ENCODE measurements at regions not wholly inside any gene's neighbourhood (a gene's known extent, or its start where the extent isn't known, plus 50 kb on each side); places are given as distances from the start of the nearest gene placed in this dataset.

DNA sequence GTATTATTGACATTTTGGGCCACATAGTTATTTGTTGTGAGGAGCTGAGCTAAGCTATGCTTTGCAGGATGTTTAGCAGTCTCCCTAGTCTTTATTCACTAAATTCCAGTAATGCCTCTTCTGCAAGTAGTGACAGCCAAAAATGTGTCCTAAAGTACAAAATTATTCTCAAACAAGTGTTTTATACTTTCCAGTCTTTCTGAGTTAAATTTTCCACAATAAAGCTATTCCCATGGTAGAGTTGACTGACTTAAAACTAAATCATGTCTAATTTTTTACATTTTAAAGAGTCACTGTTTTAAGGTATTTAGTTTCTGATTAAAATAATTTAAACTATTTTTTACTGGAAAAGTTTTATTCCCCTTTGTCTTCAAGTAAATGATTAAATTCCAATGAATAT, 717.8 kb upstream of the HS3ST5 start (continued):
- TF ChIP-seq POLR2AphosphoS5 (IDR thresholded peaks at IDR 0.05; ENCODE audit: low read depth) (no peak), CTCF (conservative IDR thresholded peaks at IDR 0.05; ENCODE audit: low read depth in 2 of 2) (no peak), NANOG (IDR thresholded peaks at IDR 0.05; ENCODE audit: borderline replicate concordance) (no peak), EZH2phosphoT487 (IDR thresholded peaks at IDR 0.05; ENCODE audit: unreplicated experiment) (no peak), ZNF114 (CRISPR knock-in tag; IDR thresholded peaks at IDR 0.05) (no peak), EZH2 (IDR thresholded peaks at IDR 0.05; ENCODE audit: low read depth, unreplicated experiment) (no peak), CREB1 (CRISPR knock-in tag; IDR thresholded peaks at IDR 0.05; ENCODE audit: low read depth) (no peak)
- TF ChIP-seq, protein P1, sequence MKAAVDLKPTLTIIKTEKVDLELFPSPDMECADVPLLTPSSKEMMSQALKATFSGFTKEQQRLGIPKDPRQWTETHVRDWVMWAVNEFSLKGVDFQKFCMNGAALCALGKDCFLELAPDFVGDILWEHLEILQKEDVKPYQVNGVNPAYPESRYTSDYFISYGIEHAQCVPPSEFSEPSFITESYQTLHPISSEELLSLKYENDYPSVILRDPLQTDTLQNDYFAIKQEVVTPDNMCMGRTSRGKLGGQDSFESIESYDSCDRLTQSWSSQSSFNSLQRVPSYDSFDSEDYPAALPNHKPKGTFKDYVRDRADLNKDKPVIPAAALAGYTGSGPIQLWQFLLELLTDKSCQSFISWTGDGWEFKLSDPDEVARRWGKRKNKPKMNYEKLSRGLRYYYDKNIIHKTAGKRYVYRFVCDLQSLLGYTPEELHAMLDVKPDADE (IDR thresholded peaks at IDR 0.05) = no peak

GRCh38 chr6:115058414-115059211, 715.8 kb upstream of the HS3ST5 start:
- Histone ChIP-seq H3K4me2 (no peak overlapping the region), H3K27me3 (ENCODE audit: insufficient read depth) (peaks cover 24% of the 10 kb centered on the region), H3K79me2 (replicated peaks; ENCODE audit: insufficient read depth) (no peaks in the 10 kb centered on the region), H3K9me2 (ENCODE audit: insufficient read depth) (no peaks in the 10 kb centered on the region), H2AFZ (no peak overlapping the region), H3F3A (replicated peaks; ENCODE audit: low read depth) (no peaks in the 10 kb centered on the region), H4K20me1 (replicated peaks; ENCODE audit: insufficient read depth) (no peaks in the 10 kb centered on the region), H3K4me1 (ENCODE audit: insufficient read depth) (no peaks in the 10 kb centered on the region), H3K36me3 (ENCODE audit: insufficient read depth) (no peaks in the 10 kb centered on the region), H3K27ac (ENCODE audit: low read depth) (no peak overlapping the region), H3K4me3 (no peak overlapping the region)
- peaks cover 4% of the 10 kb centered on the region; the same call in 2 of the 3 replicates for H3K9me3 Mint-ChIP-seq
- H3K36me3 Mint-ChIP-seq (ENCODE audit: low read depth) = no peaks in the 10 kb centered on the region; the same call in 2 of the 3 replicates
- H3K27ac Mint-ChIP-seq = no peak overlapping the region
- no peak overlapping the region for H3K4me3 Mint-ChIP-seq
- no peaks in the 10 kb centered on the region for H3K27me3 Mint-ChIP-seq (ENCODE audit: insufficient read depth, low read depth, poor library complexity)
- no peaks in the 10 kb centered on the region for H3K4me1 Mint-ChIP-seq
- ATAC-seq (no peak), DNase-seq (ENCODE audit: low spot score) (no peak)
- TF ChIP-seq CTCF (conservative IDR thresholded peaks at IDR 0.05; ENCODE audit: low read depth in 2 of 2) = no peak
- no peak for TF ChIP-seq NANOG (IDR thresholded peaks at IDR 0.05; ENCODE audit: borderline replicate concordance)
- TF ChIP-seq, protein P2, sequence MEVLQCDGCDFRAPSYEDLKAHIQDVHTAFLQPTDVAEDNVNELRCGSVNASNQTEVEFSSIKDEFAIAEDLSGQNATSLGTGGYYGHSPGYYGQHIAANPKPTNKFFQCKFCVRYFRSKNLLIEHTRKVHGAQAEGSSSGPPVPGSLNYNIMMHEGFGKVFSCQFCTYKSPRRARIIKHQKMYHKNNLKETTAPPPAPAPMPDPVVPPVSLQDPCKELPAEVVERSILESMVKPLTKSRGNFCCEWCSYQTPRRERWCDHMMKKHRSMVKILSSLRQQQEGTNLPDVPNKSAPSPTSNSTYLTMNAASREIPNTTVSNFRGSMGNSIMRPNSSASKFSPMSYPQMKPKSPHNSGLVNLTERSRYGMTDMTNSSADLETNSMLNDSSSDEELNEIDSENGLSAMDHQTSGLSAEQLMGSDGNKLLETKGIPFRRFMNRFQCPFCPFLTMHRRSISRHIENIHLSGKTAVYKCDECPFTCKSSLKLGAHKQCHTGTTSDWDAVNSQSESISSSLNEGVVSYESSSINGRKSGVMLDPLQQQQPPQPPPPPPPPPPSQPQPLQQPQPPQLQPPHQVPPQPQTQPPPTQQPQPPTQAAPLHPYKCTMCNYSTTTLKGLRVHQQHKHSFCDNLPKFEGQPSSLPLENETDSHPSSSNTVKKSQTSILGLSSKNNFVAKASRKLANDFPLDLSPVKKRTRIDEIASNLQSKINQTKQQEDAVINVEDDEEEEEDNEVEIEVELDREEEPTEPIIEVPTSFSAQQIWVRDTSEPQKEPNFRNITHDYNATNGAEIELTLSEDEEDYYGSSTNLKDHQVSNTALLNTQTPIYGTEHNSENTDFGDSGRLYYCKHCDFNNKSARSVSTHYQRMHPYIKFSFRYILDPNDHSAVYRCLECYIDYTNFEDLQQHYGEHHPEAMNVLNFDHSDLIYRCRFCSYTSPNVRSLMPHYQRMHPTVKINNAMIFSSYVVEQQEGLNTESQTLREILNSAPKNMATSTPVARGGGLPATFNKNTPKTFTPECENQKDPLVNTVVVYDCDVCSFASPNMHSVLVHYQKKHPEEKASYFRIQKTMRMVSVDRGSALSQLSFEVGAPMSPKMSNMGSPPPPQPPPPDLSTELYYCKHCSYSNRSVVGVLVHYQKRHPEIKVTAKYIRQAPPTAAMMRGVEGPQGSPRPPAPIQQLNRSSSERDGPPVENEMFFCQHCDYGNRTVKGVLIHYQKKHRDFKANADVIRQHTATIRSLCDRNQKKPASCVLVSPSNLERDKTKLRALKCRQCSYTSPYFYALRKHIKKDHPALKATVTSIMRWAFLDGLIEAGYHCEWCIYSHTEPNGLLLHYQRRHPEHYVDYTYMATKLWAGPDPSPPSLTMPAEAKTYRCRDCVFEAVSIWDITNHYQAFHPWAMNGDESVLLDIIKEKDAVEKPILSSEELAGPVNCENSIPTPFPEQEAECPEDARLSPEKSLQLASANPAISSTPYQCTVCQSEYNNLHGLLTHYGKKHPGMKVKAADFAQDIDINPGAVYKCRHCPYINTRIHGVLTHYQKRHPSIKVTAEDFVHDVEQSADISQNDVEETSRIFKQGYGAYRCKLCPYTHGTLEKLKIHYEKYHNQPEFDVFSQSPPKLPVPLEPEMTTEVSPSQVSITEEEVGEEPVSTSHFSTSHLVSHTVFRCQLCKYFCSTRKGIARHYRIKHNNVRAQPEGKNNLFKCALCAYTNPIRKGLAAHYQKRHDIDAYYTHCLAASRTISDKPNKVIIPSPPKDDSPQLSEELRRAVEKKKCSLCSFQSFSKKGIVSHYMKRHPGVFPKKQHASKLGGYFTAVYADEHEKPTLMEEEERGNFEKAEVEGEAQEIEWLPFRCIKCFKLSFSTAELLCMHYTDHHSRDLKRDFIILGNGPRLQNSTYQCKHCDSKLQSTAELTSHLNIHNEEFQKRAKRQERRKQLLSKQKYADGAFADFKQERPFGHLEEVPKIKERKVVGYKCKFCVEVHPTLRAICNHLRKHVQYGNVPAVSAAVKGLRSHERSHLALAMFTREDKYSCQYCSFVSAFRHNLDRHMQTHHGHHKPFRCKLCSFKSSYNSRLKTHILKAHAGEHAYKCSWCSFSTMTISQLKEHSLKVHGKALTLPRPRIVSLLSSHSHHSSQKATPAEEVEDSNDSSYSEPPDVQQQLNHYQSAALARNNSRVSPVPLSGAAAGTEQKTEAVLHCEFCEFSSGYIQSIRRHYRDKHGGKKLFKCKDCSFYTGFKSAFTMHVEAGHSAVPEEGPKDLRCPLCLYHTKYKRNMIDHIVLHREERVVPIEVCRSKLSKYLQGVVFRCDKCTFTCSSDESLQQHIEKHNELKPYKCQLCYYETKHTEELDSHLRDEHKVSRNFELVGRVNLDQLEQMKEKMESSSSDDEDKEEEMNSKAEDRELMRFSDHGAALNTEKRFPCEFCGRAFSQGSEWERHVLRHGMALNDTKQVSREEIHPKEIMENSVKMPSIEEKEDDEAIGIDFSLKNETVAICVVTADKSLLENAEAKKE (CRISPR knock-in tag; IDR thresholded peaks at IDR 0.05) = no peak
- TF ChIP-seq ZNF331 (CRISPR knock-in tag; IDR thresholded peaks at IDR 0.05; ENCODE audit: low read depth) = no peak

Measured in GM23338 (cell line).